Smooth muscle cell (in vitro differentiated cells): ENCODE measurements at regions not wholly inside any gene's neighbourhood (a gene's known extent, or its start where the extent isn't known, plus 50 kb on each side); places are given as distances from the start of the nearest gene placed in this dataset.

Experiments
- DNase-seq: peaks from one replicate; lab custom pipeline; 2025; ENCODE audit not compliant: unreplicated experiment; lab: John Stamatoyannopoulos, UW
- H2AFZ ChIP-seq: fragments of 200-600 bp; sonication (generic); 2 replicates; pipeline ENCODE4 v1.6.0; 2016; ENCODE audit warnings: antibody characterized with exemption, low read depth, mild to moderate bottlenecking
- H3F3A ChIP-seq: fragments of 200-600 bp; sonication (generic); 2 replicates; pipeline ENCODE4 v1.6.0; 2017; ENCODE audit warnings: antibody characterized with exemption, low read depth
- H3K27ac ChIP-seq: fragments of 200-600 bp; sonication (generic); 2 replicates; pipeline ENCODE4 v1.5.1; 2016; ENCODE audit warnings: low read depth, mild to moderate bottlenecking
- H3K27me3 ChIP-seq: fragments of 200-600 bp; sonication (generic); 2 replicates; pipeline ENCODE4 v1.6.1; 2016; ENCODE audit warnings: low read depth, mild to moderate bottlenecking
- H3K36me3 ChIP-seq: fragments of 200-600 bp; sonication (generic); 2 replicates; pipeline ENCODE4 v1.5.1; 2016; ENCODE audit warnings: low read depth
- H3K4me1 ChIP-seq: fragments of 200-600 bp; sonication (generic); 2 replicates; pipeline ENCODE4 v1.5.1; 2016; ENCODE audit warnings: low read depth
- H3K4me2 ChIP-seq: fragments of 200-600 bp; sonication (generic); 2 replicates; pipeline ENCODE4 v1.6.0; 2016; ENCODE audit warnings: mild to moderate bottlenecking
- H3K4me3 ChIP-seq: fragments of 200-600 bp; sonication (generic); 2 replicates; pipeline ENCODE4 v1.5.1; 2016; ENCODE audit warnings: mild to moderate bottlenecking
- H3K79me2 ChIP-seq: fragments of 200-600 bp; sonication (generic); 2 replicates; pipeline ENCODE4 v1.6.0; 2016; ENCODE audit warnings: low read depth, mild to moderate bottlenecking
- H3K9ac ChIP-seq: fragments of 200-600 bp; sonication (generic); 2 replicates; pipeline ENCODE4 v1.6.0; 2016; ENCODE audit warnings: low read depth
- H3K9me3 ChIP-seq: fragments of 200-600 bp; sonication (generic); replicated peaks from 2 replicates; pipeline ENCODE4 v1.5.1; 2016; ENCODE audit warnings: low read depth
- H4K20me1 ChIP-seq: fragments of 200-600 bp; sonication (generic); 2 replicates; pipeline ENCODE4 v1.6.0; 2016; ENCODE audit warnings: low read depth
- WGBS: methylation state at CpG from one replicate; pipeline ENCODE4 v1.1.7; 2016; ENCODE audit warnings: low lambda C conversion rate; 5-methylcytosine and 5-hydroxymethylcytosine counted together
- TF ChIP-seq, protein P1 (sequence below): fragments of 200-600 bp; sonication (generic); IDR thresholded peaks from 2 replicates; pipeline ENCODE4 v1.5.1; 2017; ENCODE audit warnings: borderline replicate concordance, mild to moderate bottlenecking, antibody characterized with exemption; ENCODE audit not compliant: insufficient read depth, poor library complexity, severe bottlenecking

DNA sequence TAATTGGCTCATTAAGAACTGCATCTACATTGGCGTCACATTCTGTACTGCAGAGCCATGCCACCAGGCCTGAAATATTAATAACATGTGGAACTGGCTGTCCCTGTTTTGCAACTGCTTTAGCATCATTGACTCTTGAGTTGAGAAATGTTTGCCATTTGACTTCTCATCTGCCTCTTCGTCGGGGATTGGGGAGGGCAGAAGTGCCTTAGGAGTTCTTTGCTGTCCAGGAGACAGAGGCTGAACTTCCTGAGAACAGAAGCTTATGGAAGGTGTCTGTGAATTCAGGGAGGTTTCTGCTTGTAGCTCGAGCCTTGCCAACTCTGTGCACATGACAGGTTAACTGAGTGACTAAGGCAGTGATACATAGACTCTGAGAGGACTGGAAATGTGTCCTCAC lies 265.0 kb downstream of the KIF4B start:
- Histone ChIP-seq H3K27me3 (peaks cover 7% of the 10 kb centered on the region), H3K4me2 (no peak overlapping the region), H3K9ac (no peak overlapping the region), H3F3A (no peaks in the 10 kb centered on the region), H3K4me3 (no peak overlapping the region), H3K79me2 (no peaks in the 10 kb centered on the region), H3K36me3 (no peaks in the 10 kb centered on the region), H4K20me1 (no peaks in the 10 kb centered on the region), H2AFZ (no peak overlapping the region), H3K4me1 (no peaks in the 10 kb centered on the region), H3K27ac (no peak overlapping the region), H3K9me3 (no peaks in the 10 kb centered on the region)
- no peak for DNase-seq
- 72% methylated on average over 4 of the region's 4 CpGs for WGBS
- TF ChIP-seq, protein P1, sequence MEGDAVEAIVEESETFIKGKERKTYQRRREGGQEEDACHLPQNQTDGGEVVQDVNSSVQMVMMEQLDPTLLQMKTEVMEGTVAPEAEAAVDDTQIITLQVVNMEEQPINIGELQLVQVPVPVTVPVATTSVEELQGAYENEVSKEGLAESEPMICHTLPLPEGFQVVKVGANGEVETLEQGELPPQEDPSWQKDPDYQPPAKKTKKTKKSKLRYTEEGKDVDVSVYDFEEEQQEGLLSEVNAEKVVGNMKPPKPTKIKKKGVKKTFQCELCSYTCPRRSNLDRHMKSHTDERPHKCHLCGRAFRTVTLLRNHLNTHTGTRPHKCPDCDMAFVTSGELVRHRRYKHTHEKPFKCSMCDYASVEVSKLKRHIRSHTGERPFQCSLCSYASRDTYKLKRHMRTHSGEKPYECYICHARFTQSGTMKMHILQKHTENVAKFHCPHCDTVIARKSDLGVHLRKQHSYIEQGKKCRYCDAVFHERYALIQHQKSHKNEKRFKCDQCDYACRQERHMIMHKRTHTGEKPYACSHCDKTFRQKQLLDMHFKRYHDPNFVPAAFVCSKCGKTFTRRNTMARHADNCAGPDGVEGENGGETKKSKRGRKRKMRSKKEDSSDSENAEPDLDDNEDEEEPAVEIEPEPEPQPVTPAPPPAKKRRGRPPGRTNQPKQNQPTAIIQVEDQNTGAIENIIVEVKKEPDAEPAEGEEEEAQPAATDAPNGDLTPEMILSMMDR = no peak

DNA sequence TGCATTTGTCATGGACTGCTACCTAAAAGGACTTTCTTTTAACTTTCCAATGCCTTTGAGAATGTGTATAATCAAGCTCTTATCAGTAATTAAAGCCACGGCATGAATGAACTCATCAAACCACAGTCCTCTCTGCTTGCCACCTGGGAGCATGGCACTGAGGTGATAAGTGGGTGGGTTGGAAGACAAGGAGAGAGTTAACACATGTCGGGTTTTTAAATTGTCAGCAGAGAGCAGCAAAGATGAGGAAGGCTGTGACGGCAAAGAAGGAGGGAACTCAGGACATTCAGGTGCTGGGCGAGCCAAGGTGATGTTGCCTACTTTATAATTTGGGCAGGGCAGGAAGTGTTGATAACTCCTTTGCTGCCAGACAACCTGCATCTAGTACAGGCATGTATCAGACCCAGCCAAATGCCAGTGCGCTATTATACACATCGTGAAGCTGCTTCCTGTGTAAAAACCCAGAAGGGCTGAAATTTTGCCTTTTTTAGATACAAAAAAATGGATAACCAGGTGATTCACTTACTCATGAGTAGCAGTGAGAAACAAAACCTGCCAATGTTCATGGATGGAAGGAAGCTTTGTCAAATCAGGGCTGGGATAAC lies 269.1 kb downstream of the KIF4B start:
- no peak for DNase-seq
- H3K79me2 ChIP-seq = no peaks in the 10 kb centered on the region
- H3F3A ChIP-seq = no peaks in the 10 kb centered on the region
- WGBS = 78% methylated on average over 6 of the region's 6 CpGs
- no peak overlapping the region for H3K4me3 ChIP-seq
- H3K4me2 ChIP-seq = no peak overlapping the region
- H3K9ac ChIP-seq = no peak overlapping the region
- peaks cover 12% of the 10 kb centered on the region for H3K27me3 ChIP-seq
- no peaks in the 10 kb centered on the region for H3K9me3 ChIP-seq
- H4K20me1 ChIP-seq = no peaks in the 10 kb centered on the region
- TF ChIP-seq, protein P1 = no peak
- H3K27ac ChIP-seq = no peak overlapping the region
- H3K36me3 ChIP-seq = no peaks in the 10 kb centered on the region
- no peak overlapping the region for H2AFZ ChIP-seq
- H3K4me1 ChIP-seq = no peaks in the 10 kb centered on the region

DNA sequence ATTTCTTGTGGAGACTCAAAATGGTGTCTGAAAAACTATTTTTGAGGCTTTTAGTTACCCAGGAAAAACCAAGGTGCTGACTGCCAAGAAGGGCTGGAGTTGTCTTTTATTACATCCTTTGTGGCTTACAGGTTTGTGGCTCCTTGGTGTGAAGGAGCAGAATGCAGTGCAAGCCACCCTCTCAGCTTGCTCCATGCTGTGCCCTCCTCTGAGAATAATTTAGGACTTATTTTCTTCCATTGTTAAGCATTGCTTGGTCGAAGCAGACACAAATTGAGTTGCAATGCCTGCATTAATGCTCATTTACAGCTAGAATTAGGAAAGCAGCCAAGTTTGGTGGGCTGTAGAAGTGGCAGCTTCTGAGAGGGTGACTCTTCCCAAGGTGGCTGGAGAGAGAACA lies 272.2 kb downstream of the KIF4B start:
- H3K27ac ChIP-seq = no peak overlapping the region
- DNase-seq = no peak
- peaks cover 12% of the 10 kb centered on the region for H3K27me3 ChIP-seq
- WGBS = 59% methylated on average over 1 of the region's 1 CpG
- H3K9ac ChIP-seq = no peak overlapping the region
- no peaks in the 10 kb centered on the region for H3K79me2 ChIP-seq
- no peak overlapping the region for H2AFZ ChIP-seq
- no peaks in the 10 kb centered on the region for H3K9me3 ChIP-seq
- TF ChIP-seq, protein P1 = no peak
- H3K4me1 ChIP-seq = no peaks in the 10 kb centered on the region
- H4K20me1 ChIP-seq = no peaks in the 10 kb centered on the region
- no peak overlapping the region for H3K4me3 ChIP-seq
- no peak overlapping the region for H3K4me2 ChIP-seq
- H3K36me3 ChIP-seq = no peaks in the 10 kb centered on the region
- no peaks in the 10 kb centered on the region for H3F3A ChIP-seq

DNA sequence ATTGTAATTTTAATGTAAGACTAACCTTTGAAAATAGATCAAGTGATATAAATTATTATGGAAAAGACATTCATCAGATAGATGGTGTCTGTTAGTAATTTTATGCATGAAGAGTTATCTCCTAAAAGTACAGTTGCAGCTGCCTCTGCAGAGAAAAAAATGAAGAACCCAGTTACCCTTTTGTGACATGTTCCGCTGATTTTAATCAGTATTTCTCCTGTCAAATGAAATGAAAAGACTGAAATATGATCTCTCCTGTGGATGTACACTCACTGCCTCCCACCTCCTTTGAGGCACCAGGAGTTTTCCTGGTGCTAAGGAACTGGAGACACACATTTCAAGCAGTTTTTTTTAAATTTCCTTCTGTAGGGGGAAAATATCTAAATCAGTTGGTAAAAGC lies 277.4 kb downstream of the KIF4B start:
- Histone ChIP-seq H3K79me2 (no peaks in the 10 kb centered on the region), H3K4me3 (no peak overlapping the region), H3K9me3 (no peaks in the 10 kb centered on the region), H3K27me3 (no peaks in the 10 kb centered on the region), H4K20me1 (no peaks in the 10 kb centered on the region), H2AFZ (no peak overlapping the region), H3K4me2 (no peak overlapping the region), H3K4me1 (no peaks in the 10 kb centered on the region), H3K9ac (no peak overlapping the region), H3K27ac (no peak overlapping the region), H3F3A (no peaks in the 10 kb centered on the region), H3K36me3 (no peaks in the 10 kb centered on the region)
- DNase-seq = no peak
- TF ChIP-seq, protein P1 = no peak
- WGBS = 90% methylated on average over 1 of the region's 1 CpG
